Tibial nerve (tissue), 4 donors: ENCODE measurements at regions not wholly inside any gene's neighbourhood (a gene's known extent, or its start where the extent isn't known, plus 50 kb on each side); places are given as distances from the start of the nearest gene placed in this dataset.

Experiments used
- DNase-seq, 2 donors: peaks; one replicate each; pipeline ENCODE4 v3.0.0-alpha.2; 2019; ENCODE audit warnings: low spot score in 2 of 2
- H3K27ac ChIP-seq, 4 donors: fragments of 200-600 bp; sonication (generic) in 3 of 4; one replicate each; pipeline ENCODE4 v1.5.1; 2017 to 2019; ENCODE audit warnings: mild to moderate bottlenecking in 1 of 4
- H3K27me3 ChIP-seq, 2 donors: fragments of 200-600 bp; sonication (generic) in 1 of 2; one replicate each; pipeline versions ENCODE4 v1.5.1 to v1.6.0; 2017 to 2019
- H3K36me3 ChIP-seq, 3 donors: fragments of 200-600 bp; sonication (generic); one replicate each; pipeline ENCODE4 v1.5.1; 2018 to 2019
- H3K4me1 ChIP-seq, 4 donors: fragments of 200-600 bp; sonication (generic) in 3 of 4; one replicate each; pipeline ENCODE4 v1.5.1; 2017 to 2019
- H3K4me3 ChIP-seq, 4 donors: fragments of 200-600 bp; sonication (generic) in 3 of 4; one replicate each; pipeline ENCODE4 v1.5.1; 2017 to 2019; ENCODE audit warnings: mild to moderate bottlenecking in 1 of 4, moderate library complexity in 1 of 4
- H3K9me3 ChIP-seq, 4 donors: fragments of 200-600 bp; sonication (generic) in 3 of 4; one replicate each; pipeline ENCODE4 v1.5.1; 2017 to 2019
- EP300 ChIP-seq, 2 donors: sonication (generic); formaldehyde crosslinking; IDR thresholded peaks; one replicate each; pipeline ENCODE4 v1.6.1; 2017; ENCODE audit warnings: antibody characterized with exemption in 2 of 2, mild to moderate bottlenecking in 1 of 2
- POLR2A ChIP-seq, 2 donors: fragments of 450-650 bp; IDR thresholded peaks; one replicate each; pipeline ENCODE4 v1.6.1; 2017; ENCODE audit warnings: antibody characterized with exemption in 2 of 2, mild to moderate bottlenecking in 2 of 2, moderate library complexity in 2 of 2
- WGBS, 2 donors: methylation state at CpG; one replicate each; pipeline ENCODE4 v1.1.5; 2018; 5-methylcytosine and 5-hydroxymethylcytosine counted together
- TF ChIP-seq, protein P1 (sequence below), 5 experiments: fragments of 200-600 bp in 3 of 5; fragments of 450-650 bp in 2 of 5; sonication (generic) in 3 of 5; IDR thresholded peaks; one replicate each; pipeline ENCODE4 v1.5.1; 2016 to 2019; ENCODE audit warnings: antibody characterized with exemption in 5 of 5, mild to moderate bottlenecking in 3 of 5, moderate library complexity in 2 of 5

DNA sequence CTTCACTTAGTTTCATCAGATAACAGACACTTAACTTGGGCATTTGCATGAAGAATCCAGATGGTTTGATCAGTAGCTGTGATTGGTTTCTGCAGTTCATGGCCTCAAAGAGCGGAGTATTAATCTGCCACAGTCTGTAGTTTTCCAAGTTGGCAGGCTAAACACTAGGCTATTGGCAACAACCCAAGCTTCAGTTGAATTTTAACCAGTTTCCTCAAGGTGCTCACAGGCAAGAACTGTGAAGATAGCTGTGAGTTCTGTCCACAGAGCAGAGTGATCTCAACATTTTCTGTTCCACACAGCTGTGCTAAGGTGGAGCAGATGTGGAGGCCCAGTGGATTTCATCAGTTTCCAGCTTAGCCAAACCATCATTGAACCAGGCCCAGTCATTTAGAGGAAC lies 469.5 kb upstream of the LINC00305 start:
- Histone ChIP-seq H3K27ac (no peak overlapping the region), H3K4me3 (no peak overlapping the region), H3K9me3 (no peaks in the 10 kb centered on the region), H3K36me3 (no peaks in the 10 kb centered on the region), H3K4me1 (no peaks in the 10 kb centered on the region), H3K27me3 (no peaks in the 10 kb centered on the region)
- TF ChIP-seq EP300 (IDR thresholded peaks at IDR 0.05), result no peak
- no peak for TF ChIP-seq POLR2A (IDR thresholded peaks at IDR 0.05)
- TF ChIP-seq, protein P1, sequence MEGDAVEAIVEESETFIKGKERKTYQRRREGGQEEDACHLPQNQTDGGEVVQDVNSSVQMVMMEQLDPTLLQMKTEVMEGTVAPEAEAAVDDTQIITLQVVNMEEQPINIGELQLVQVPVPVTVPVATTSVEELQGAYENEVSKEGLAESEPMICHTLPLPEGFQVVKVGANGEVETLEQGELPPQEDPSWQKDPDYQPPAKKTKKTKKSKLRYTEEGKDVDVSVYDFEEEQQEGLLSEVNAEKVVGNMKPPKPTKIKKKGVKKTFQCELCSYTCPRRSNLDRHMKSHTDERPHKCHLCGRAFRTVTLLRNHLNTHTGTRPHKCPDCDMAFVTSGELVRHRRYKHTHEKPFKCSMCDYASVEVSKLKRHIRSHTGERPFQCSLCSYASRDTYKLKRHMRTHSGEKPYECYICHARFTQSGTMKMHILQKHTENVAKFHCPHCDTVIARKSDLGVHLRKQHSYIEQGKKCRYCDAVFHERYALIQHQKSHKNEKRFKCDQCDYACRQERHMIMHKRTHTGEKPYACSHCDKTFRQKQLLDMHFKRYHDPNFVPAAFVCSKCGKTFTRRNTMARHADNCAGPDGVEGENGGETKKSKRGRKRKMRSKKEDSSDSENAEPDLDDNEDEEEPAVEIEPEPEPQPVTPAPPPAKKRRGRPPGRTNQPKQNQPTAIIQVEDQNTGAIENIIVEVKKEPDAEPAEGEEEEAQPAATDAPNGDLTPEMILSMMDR (IDR thresholded peaks at IDR 0.05), result no peak
- DNase-seq, result no peak
- 92 to 93% methylated on average over 1 of the region's 1 CpG for WGBS, 2 donors

DNA sequence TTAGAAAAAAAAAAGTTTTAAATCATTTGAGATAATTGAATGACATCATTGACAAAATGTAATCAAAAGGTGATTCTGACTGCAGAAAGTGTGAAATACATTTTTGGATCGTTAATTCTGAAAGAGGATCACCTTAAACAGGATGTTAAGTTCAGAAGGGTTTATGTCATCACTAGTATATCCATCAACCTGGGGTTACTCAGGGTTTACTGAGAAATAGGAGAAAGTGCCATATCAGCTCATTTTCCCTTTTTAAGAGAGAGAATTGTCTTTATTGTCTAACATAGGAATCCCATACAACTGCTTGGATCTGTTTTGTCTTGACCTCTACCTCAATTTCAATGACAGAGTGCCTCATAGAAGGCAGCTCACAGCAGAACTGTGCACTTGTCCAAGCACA lies 466.1 kb upstream of the LINC00305 start:
- TF ChIP-seq EP300 (IDR thresholded peaks at IDR 0.05), result no peak
- TF ChIP-seq, protein P1 (IDR thresholded peaks at IDR 0.05), result no peak
- TF ChIP-seq POLR2A (IDR thresholded peaks at IDR 0.05), result no peak
- H3K9me3 ChIP-seq, result no peaks in the 10 kb centered on the region
- 53 to 59% methylated on average over 1 of the region's 1 CpG for WGBS, 2 donors
- H3K4me3 ChIP-seq, result no peak overlapping the region
- DNase-seq, result no peak
- no peak overlapping the region for H3K27ac ChIP-seq
- no peaks in the 10 kb centered on the region for H3K27me3 ChIP-seq
- no peaks in the 10 kb centered on the region for H3K36me3 ChIP-seq
- H3K4me1 ChIP-seq, result no peaks in the 10 kb centered on the region

DNA sequence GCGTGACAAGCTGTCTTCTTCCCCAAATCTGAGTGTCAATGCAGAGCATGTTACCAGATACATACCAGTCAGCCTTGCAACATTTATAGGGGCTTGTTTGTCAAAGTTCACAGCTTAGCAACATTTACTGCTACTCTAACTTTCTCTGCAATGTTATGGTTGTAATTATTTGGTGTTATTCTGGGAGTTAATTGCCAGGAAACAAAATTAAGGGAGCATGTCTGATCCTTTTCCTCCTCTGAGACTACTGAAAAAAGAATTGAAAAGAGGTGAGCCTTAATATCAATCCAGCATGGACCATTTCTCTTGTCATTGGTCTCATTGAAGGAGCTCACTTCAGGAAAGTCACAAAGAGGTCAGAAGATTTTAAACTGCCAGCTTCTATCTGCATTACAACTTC lies 465.6 kb upstream of the LINC00305 start:
- no peaks in the 10 kb centered on the region for H3K4me1 ChIP-seq
- no peak overlapping the region for H3K27ac ChIP-seq
- DNase-seq, result no peak
- WGBS, 2 donors, result 52 to 61% methylated on average over 1 of the region's 1 CpG
- H3K27me3 ChIP-seq, result no peaks in the 10 kb centered on the region
- no peaks in the 10 kb centered on the region for H3K36me3 ChIP-seq
- H3K4me3 ChIP-seq, result no peak overlapping the region
- no peaks in the 10 kb centered on the region for H3K9me3 ChIP-seq
- TF ChIP-seq, protein P1 (IDR thresholded peaks at IDR 0.05), result no peak
- TF ChIP-seq POLR2A (IDR thresholded peaks at IDR 0.05), result no peak
- no peak for TF ChIP-seq EP300 (IDR thresholded peaks at IDR 0.05)

DNA sequence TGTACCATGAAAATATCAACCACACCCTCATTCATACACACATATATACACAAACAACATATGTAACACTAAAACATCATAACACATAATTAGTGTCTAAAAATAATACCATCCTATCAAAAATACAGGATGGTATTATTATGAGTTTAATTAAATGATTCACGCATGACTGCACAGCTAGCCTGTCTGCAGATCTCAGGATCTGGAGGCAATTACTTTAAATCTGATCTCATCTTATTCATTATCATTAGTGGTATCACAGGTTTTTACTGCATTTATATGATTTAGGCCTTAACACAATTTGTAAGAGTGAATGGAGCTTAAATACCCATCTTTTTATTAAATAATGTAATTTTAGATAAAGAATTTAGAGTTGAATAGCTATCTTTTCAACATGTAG lies 443.4 kb upstream of the LINC00305 start:
- Histone ChIP-seq H3K36me3 (no peaks in the 10 kb centered on the region), H3K4me1 (no peaks in the 10 kb centered on the region), H3K27ac (no peak overlapping the region), H3K4me3 (no peak overlapping the region), H3K27me3 (no peaks in the 10 kb centered on the region), H3K9me3 (peaks cover 0 to 4% (median 0%) of the 10 kb centered on the region in 4 donors)
- no peak for TF ChIP-seq EP300 (IDR thresholded peaks at IDR 0.05)
- TF ChIP-seq POLR2A (IDR thresholded peaks at IDR 0.05), result no peak
- TF ChIP-seq, protein P1 (IDR thresholded peaks at IDR 0.05), result no peak
- 94 to 95% methylated on average over 1 of the region's 1 CpG for WGBS, 2 donors
- no peak for DNase-seq

DNA sequence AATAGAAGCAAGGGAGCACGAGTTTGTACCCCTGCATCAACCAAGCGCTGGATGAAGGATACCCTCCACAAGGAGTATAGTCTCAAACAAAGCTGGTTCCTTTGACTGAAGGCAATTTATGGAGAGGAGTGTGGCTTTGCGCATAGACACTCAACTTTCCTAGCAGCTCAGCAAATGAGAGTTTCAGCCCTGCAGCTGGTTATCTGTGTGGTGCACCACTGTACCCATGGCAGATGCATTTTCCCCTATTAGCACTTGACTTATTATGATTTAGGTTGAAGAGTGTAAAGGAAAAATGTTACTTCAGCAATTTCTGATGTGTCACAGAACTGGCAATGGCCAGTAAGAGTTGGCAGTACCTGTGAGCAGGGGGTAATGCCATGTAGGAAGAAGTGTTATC lies 440.1 kb upstream of the LINC00305 start:
- DNase-seq, result no peak
- 63 to 64% methylated on average over 3 of the region's 3 CpGs for WGBS, 2 donors
- TF ChIP-seq POLR2A (IDR thresholded peaks at IDR 0.05) (no peak), EP300 (IDR thresholded peaks at IDR 0.05) (no peak)
- TF ChIP-seq, protein P1 (IDR thresholded peaks at IDR 0.05), result no peak
- Histone ChIP-seq H3K4me1 (no peaks in the 10 kb centered on the region), H3K9me3 (peaks cover 0 to 4% (median 0%) of the 10 kb centered on the region in 4 donors), H3K27ac (no peak overlapping the region), H3K27me3 (no peaks in the 10 kb centered on the region), H3K4me3 (no peak overlapping the region), H3K36me3 (no peaks in the 10 kb centered on the region)
